Astrocyte of the hippocampus (primary cell): ENCODE measurements at regions not wholly inside any gene's neighbourhood (a gene's known extent, or its start where the extent isn't known, plus 50 kb on each side); places are given as distances from the start of the nearest gene placed in this dataset.
"Not testable (repeated sequence)": the region's sequence is repeated elsewhere in the genome, so short reads cannot be mapped to it uniquely, and the experiment has no call there.

Experiments
- DNase-seq: peaks from one replicate; pipeline ENCODE4 v3.0.0; 2011; ENCODE audit warnings: low read depth, low spot score

- no peak for DNase-seq
Measured at GRCh38 chr10:121326905-121327304, 271.3 kb downstream of the FGFR2 start.

- no peak for DNase-seq
Measured at GRCh38 chr10:121327727-121328126, 270.5 kb downstream of the FGFR2 start.

GRCh38 chr10:121329631-121330030 is 268.6 kb downstream of the FGFR2 start:
- not testable (repeated sequence) for DNase-seq

GRCh38 chr10:121330563-121330962 is 267.7 kb downstream of the FGFR2 start:
- no peak for DNase-seq

- DNase-seq: no peak
Measured at GRCh38 chr10:121332353-121332752, 265.9 kb downstream of the FGFR2 start.

- peak; percentile 67 for DNase-seq
Measured at GRCh38 chr10:121332829-121333765, 265.1 kb downstream of the FGFR2 start.

GRCh38 chr10:121335386-121335925 is 262.8 kb downstream of the FGFR2 start:
- DNase-seq: no peak

GRCh38 chr10:121337427-121337826 is 260.8 kb downstream of the FGFR2 start:
- peak; percentile 27 for DNase-seq

- no peak for DNase-seq
Measured at GRCh38 chr10:121338206-121338980, 259.9 kb downstream of the FGFR2 start.

- no peak for DNase-seq
Measured at GRCh38 chr10:121339114-121339513, 259.1 kb downstream of the FGFR2 start.

- no peak for DNase-seq
Measured at GRCh38 chr10:121340271-121340831, 257.9 kb downstream of the FGFR2 start.

GRCh38 chr10:121351540-121351939 is 246.7 kb downstream of the FGFR2 start:
- no peak for DNase-seq

- no peak for DNase-seq
Measured at GRCh38 chr10:121352231-121352855, 245.9 kb downstream of the FGFR2 start.

GRCh38 chr10:121355161-121355560 is 243.1 kb downstream of the FGFR2 start:
- DNase-seq: no peak

- no peak for DNase-seq
Measured at GRCh38 chr10:121356183-121356582, 242.1 kb downstream of the FGFR2 start.

- no peak for DNase-seq
Measured at GRCh38 chr10:121357401-121357800, 240.8 kb downstream of the FGFR2 start.

GRCh38 chr10:121362026-121362425 is 236.2 kb downstream of the FGFR2 start:
- no peak for DNase-seq

GRCh38 chr10:121365566-121365965 is 232.7 kb downstream of the FGFR2 start:
- no peak for DNase-seq

- DNase-seq: no peak
Measured at GRCh38 chr10:121368347-121369025, 229.8 kb downstream of the FGFR2 start.

GRCh38 chr10:121369616-121370015 is 228.6 kb downstream of the FGFR2 start:
- no peak for DNase-seq

- DNase-seq: no peak
Measured at GRCh38 chr10:121371836-121372235, 226.4 kb downstream of the FGFR2 start.
